ENCODE measurements at regions not wholly inside any gene's neighbourhood (a gene's known extent, or its start where the extent isn't known, plus 50 kb on each side); places are given as distances from the start of the nearest gene placed in this dataset.

- TF ChIP-seq CTCF (IDR thresholded peaks at IDR 0.05) (no peak), POLR2A (IDR thresholded peaks at IDR 0.05; ENCODE audit: low read depth) (no peak)
These were observed 267.3 kb upstream of the CDH6 start for GRCh38 chr5:30926218-30926617.
